ENCODE measurements at regions not wholly inside any gene's neighbourhood (a gene's known extent, or its start where the extent isn't known, plus 50 kb on each side); places are given as distances from the start of the nearest gene placed in this dataset.

GRCh38 chr3:171948674-171949073 lies 90.7 kb upstream of the FNDC3B start:
- ChIA-PET POLR2A (ENCODE audit: partially characterized antibody) (no interaction called here), CTCF (ENCODE audit: partially characterized antibody) (no interaction called here)
- Histone ChIP-seq H3K36me3 (ENCODE audit: insufficient read depth, low read length) (no peaks in the 10 kb centered on the region), H3K9me3 (ENCODE audit: control insufficient read depth in 1 of 2, low read length in 2 of 2) (no peaks in the 10 kb centered on the region), H3K4me3 (ENCODE audit: low read length in 2 of 2) (no peak overlapping the region), H3K27ac (ENCODE audit: low read depth, low read length) (no peak overlapping the region), H3K27me3 (ENCODE audit: insufficient read depth, low read length) (no peaks in the 10 kb centered on the region), H3K4me1 (ENCODE audit: insufficient read depth, low read length) (no peaks in the 10 kb centered on the region)
- no peaks in the 10 kb centered on the region for H3K36me3 Mint-ChIP-seq
- peaks cover 0 to 3% (median 0%) of the 10 kb centered on the region in 8 donors for H3K9me3 Mint-ChIP-seq
- peaks cover 8 to 13% of the 10 kb centered on the region in 2 donors for H3K27me3 Mint-ChIP-seq
- no peak overlapping the region for H3K27ac Mint-ChIP-seq
- no peak overlapping the region for H3K4me3 Mint-ChIP-seq
- H3K4me1 Mint-ChIP-seq = peaks cover 0 to 1% (median 0%) of the 10 kb centered on the region in 4 donors
- DNase-seq = no peak
- intact Hi-C loops (cut with micrococcal nuclease) = no loop called here

GRCh38 chr3:171949554-171949953 lies 89.8 kb upstream of the FNDC3B start:
- ChIA-PET CTCF (ENCODE audit: partially characterized antibody) (no interaction called here), POLR2A (ENCODE audit: partially characterized antibody) (no interaction called here)
- H3K9me3 Mint-ChIP-seq = peaks cover 0 to 3% (median 0%) of the 10 kb centered on the region in 8 donors

GRCh38 chr3:171950373-171950772 lies 89.0 kb upstream of the FNDC3B start:
- ChIA-PET POLR2A (ENCODE audit: partially characterized antibody) (no interaction called here), CTCF (ENCODE audit: partially characterized antibody) (no interaction called here)
- H3K9me3 ChIP-seq (ENCODE audit: control insufficient read depth in 1 of 2, low read length in 2 of 2) = no peaks in the 10 kb centered on the region
- H3K36me3 ChIP-seq (ENCODE audit: insufficient read depth, low read length) = no peaks in the 10 kb centered on the region
- intact Hi-C loops (cut with micrococcal nuclease) = no loop called here
- no peak for DNase-seq
- Mint-ChIP-seq H3K4me1 (no peaks in the 10 kb centered on the region), H3K36me3 (no peaks in the 10 kb centered on the region), H3K27ac (no peak overlapping the region), H3K9me3 (peaks cover 0 to 3% (median 0%) of the 10 kb centered on the region in 8 donors), H3K4me3 (no peak overlapping the region), H3K27me3 (peaks cover 12 to 19% of the 10 kb centered on the region in 2 donors)
- H3K4me1 ChIP-seq (ENCODE audit: insufficient read depth, low read length) = no peaks in the 10 kb centered on the region
- no peak overlapping the region for H3K27ac ChIP-seq (ENCODE audit: low read depth, low read length)
- no peak overlapping the region for H3K4me3 ChIP-seq (ENCODE audit: low read length in 2 of 2)
- H3K27me3 ChIP-seq (ENCODE audit: insufficient read depth, low read length) = no peaks in the 10 kb centered on the region

More at GRCh38 chr3:171949554-171949953, 89.8 kb upstream of the FNDC3B start:
- H3K36me3 Mint-ChIP-seq = no peaks in the 10 kb centered on the region
- intact Hi-C loops (cut with micrococcal nuclease) = no loop called here
- peaks cover 8 to 16% of the 10 kb centered on the region in 2 donors for H3K27me3 Mint-ChIP-seq
- Histone ChIP-seq H3K27me3 (ENCODE audit: insufficient read depth, low read length) (no peaks in the 10 kb centered on the region), H3K4me3 (ENCODE audit: low read length in 2 of 2) (no peak overlapping the region), H3K27ac (ENCODE audit: low read depth, low read length) (no peak overlapping the region), H3K9me3 (ENCODE audit: control insufficient read depth in 1 of 2, low read length in 2 of 2) (no peaks in the 10 kb centered on the region), H3K36me3 (ENCODE audit: insufficient read depth, low read length) (no peaks in the 10 kb centered on the region), H3K4me1 (ENCODE audit: insufficient read depth, low read length) (no peaks in the 10 kb centered on the region)
- H3K4me3 Mint-ChIP-seq = no peak overlapping the region
- H3K4me1 Mint-ChIP-seq = peaks cover 0 to 1% (median 0%) of the 10 kb centered on the region in 4 donors
- H3K27ac Mint-ChIP-seq = no peak overlapping the region
- DNase-seq = no peak

GRCh38 chr3:171951597-171951996 lies 87.8 kb upstream of the FNDC3B start:
- no peaks in the 10 kb centered on the region for H3K27me3 ChIP-seq (ENCODE audit: insufficient read depth, low read length)
- no peaks in the 10 kb centered on the region for H3K9me3 ChIP-seq (ENCODE audit: control insufficient read depth in 1 of 2, low read length in 2 of 2)
- H3K27me3 Mint-ChIP-seq = peaks cover 11 to 21% of the 10 kb centered on the region in 2 donors
- no peak overlapping the region for H3K27ac ChIP-seq (ENCODE audit: low read depth, low read length)
- H3K36me3 ChIP-seq (ENCODE audit: insufficient read depth, low read length) = no peaks in the 10 kb centered on the region
- DNase-seq = no peak
- no peaks in the 10 kb centered on the region for H3K36me3 Mint-ChIP-seq
- ChIA-PET CTCF (ENCODE audit: partially characterized antibody) (no interaction called here), POLR2A (ENCODE audit: partially characterized antibody) (no interaction called here)
- H3K4me1 Mint-ChIP-seq = no peaks in the 10 kb centered on the region
- H3K4me3 Mint-ChIP-seq = no peak overlapping the region
- no peak overlapping the region for H3K27ac Mint-ChIP-seq
- no peak overlapping the region for H3K4me3 ChIP-seq (ENCODE audit: low read length in 2 of 2)
- H3K9me3 Mint-ChIP-seq = peaks cover 0 to 3% (median 0%) of the 10 kb centered on the region in 8 donors
- intact Hi-C loops (cut with micrococcal nuclease) = no loop called here
- no peaks in the 10 kb centered on the region for H3K4me1 ChIP-seq (ENCODE audit: insufficient read depth, low read length)

GRCh38 chr3:171953301-171954022 lies 85.9 kb upstream of the FNDC3B start:
- POLR2A ChIA-PET (ENCODE audit: partially characterized antibody) = no interaction called here
- intact Hi-C loops (cut with micrococcal nuclease) = no loop called here
- CTCF ChIA-PET (ENCODE audit: partially characterized antibody) = interaction anchor here (1.4 kb wide), 1 partner anchor 12 kb away, joined by 5 read pairs; no protein-coding TSS in a partner anchor
- H3K27me3 Mint-ChIP-seq = peaks cover 15 to 21% of the 10 kb centered on the region in 2 donors
- H3K4me1 ChIP-seq (ENCODE audit: insufficient read depth, low read length) = no peaks in the 10 kb centered on the region
- H3K4me3 Mint-ChIP-seq = no peak overlapping the region
- no peaks in the 10 kb centered on the region for H3K36me3 Mint-ChIP-seq
- no peak overlapping the region for H3K4me3 ChIP-seq (ENCODE audit: low read length in 2 of 2)
- no peaks in the 10 kb centered on the region for H3K4me1 Mint-ChIP-seq
- no peak overlapping the region for H3K27ac ChIP-seq (ENCODE audit: low read depth, low read length)
- no peak for DNase-seq
- no peaks in the 10 kb centered on the region for H3K36me3 ChIP-seq (ENCODE audit: insufficient read depth, low read length)
- no peaks in the 10 kb centered on the region for H3K9me3 Mint-ChIP-seq
- no peaks in the 10 kb centered on the region for H3K9me3 ChIP-seq (ENCODE audit: control insufficient read depth in 1 of 2, low read length in 2 of 2)
- no peak overlapping the region for H3K27ac Mint-ChIP-seq
- no peaks in the 10 kb centered on the region for H3K27me3 ChIP-seq (ENCODE audit: insufficient read depth, low read length)

GRCh38 chr3:171954690-171955383 lies 84.5 kb upstream of the FNDC3B start:
- no peak overlapping the region for H3K27ac ChIP-seq (ENCODE audit: low read depth, low read length)
- no peaks in the 10 kb centered on the region for H3K9me3 Mint-ChIP-seq
- no peak overlapping the region for H3K27ac Mint-ChIP-seq
- H3K4me1 ChIP-seq (ENCODE audit: insufficient read depth, low read length) = no peaks in the 10 kb centered on the region
- CTCF ChIA-PET (ENCODE audit: partially characterized antibody) = interaction anchor here (1.4 kb wide), 1 partner anchor 11 kb away, joined by 5 read pairs; no protein-coding TSS in a partner anchor
- intact Hi-C loops (cut with micrococcal nuclease) = no loop called here
- H3K27me3 Mint-ChIP-seq = peaks cover 15 to 22% of the 10 kb centered on the region in 2 donors
- no peaks in the 10 kb centered on the region for H3K9me3 ChIP-seq (ENCODE audit: control insufficient read depth in 1 of 2, low read length in 2 of 2)
- no peak overlapping the region for H3K4me3 Mint-ChIP-seq
- no peaks in the 10 kb centered on the region for H3K4me1 Mint-ChIP-seq
- no peaks in the 10 kb centered on the region for H3K36me3 Mint-ChIP-seq
- H3K4me3 ChIP-seq (ENCODE audit: low read length in 2 of 2) = no peak overlapping the region
- POLR2A ChIA-PET (ENCODE audit: partially characterized antibody) = no interaction called here
- no peaks in the 10 kb centered on the region for H3K36me3 ChIP-seq (ENCODE audit: insufficient read depth, low read length)
- H3K27me3 ChIP-seq (ENCODE audit: insufficient read depth, low read length) = no peaks in the 10 kb centered on the region
- DNase-seq = no peak

- no peaks in the 10 kb centered on the region for H3K4me1 ChIP-seq (ENCODE audit: insufficient read depth, low read length)
- no peaks in the 10 kb centered on the region for H3K9me3 ChIP-seq (ENCODE audit: control insufficient read depth in 1 of 2, low read length in 2 of 2)
- no peaks in the 10 kb centered on the region for H3K36me3 ChIP-seq (ENCODE audit: insufficient read depth, low read length)
- ChIA-PET CTCF (ENCODE audit: partially characterized antibody) (no interaction called here), POLR2A (ENCODE audit: partially characterized antibody) (no interaction called here)
- no peak overlapping the region for H3K4me3 Mint-ChIP-seq
- intact Hi-C loops (cut with micrococcal nuclease) = no loop called here
- no peak overlapping the region for H3K27ac ChIP-seq (ENCODE audit: low read depth, low read length)
- H3K27ac Mint-ChIP-seq = no peak overlapping the region
- H3K27me3 Mint-ChIP-seq = peaks cover 13 to 23% of the 10 kb centered on the region in 2 donors
- no peak for DNase-seq
- no peaks in the 10 kb centered on the region for H3K4me1 Mint-ChIP-seq
- H3K4me3 ChIP-seq (ENCODE audit: low read length in 2 of 2) = no peak overlapping the region
- H3K27me3 ChIP-seq (ENCODE audit: insufficient read depth, low read length) = no peaks in the 10 kb centered on the region
- no peaks in the 10 kb centered on the region for H3K36me3 Mint-ChIP-seq
- no peaks in the 10 kb centered on the region for H3K9me3 Mint-ChIP-seq
These were observed 83.8 kb upstream of the FNDC3B start for GRCh38 chr3:171955598-171955997.
